Activated naive CD8-positive, alpha-beta T cell treated with anti-CD3 and anti-CD28 coated beads, Interleukin-2, amount 10 ng/mL, durations not matched to agents 7 days and 5 days (primary cell): ENCODE measurements at regions not wholly inside any gene's neighbourhood (a gene's known extent, or its start where the extent isn't known, plus 50 kb on each side); places are given as distances from the start of the nearest gene placed in this dataset.
"Not testable (repeated sequence)": the region's sequence is repeated elsewhere in the genome, so short reads cannot be mapped to it uniquely, and the experiment has no call there.

Experiments used
- ATAC-seq: fragments of 150-1000 bp; cut with Tn5 transposase; one replicate; pipeline ENCODE4 v1.10.0; 2021; ENCODE audit warnings: low read depth, moderate library complexity
- POLR2A ChIA-PET: fragments of 350-600 bp; sonication (Branson Sonifier 250); formaldehyde crosslinking; loops from one replicate; lab custom pipeline; 2021; ENCODE audit warnings: antibody characterized with exemption; lab: Charles Lee
- DNase-seq: peaks from one replicate; pipeline ENCODE4 v3.0.0; 2021
- H3K27ac Mint-ChIP-seq: one replicate; pipeline ENCODE4 v1.8.0; 2022; ENCODE audit warnings: mild to moderate bottlenecking, mixed read lengths
- H3K27me3 Mint-ChIP-seq: one replicate; pipeline ENCODE4 v1.8.0; 2022; ENCODE audit warnings: mild to moderate bottlenecking, moderate library complexity, mixed read lengths
- H3K36me3 Mint-ChIP-seq: one replicate; pipeline ENCODE4 v1.8.0; 2021; ENCODE audit warnings: mild to moderate bottlenecking, mixed read lengths
- H3K4me1 Mint-ChIP-seq: one replicate; pipeline ENCODE4 v1.8.0; 2021; ENCODE audit warnings: mixed read lengths
- H3K4me3 Mint-ChIP-seq: one replicate; pipeline ENCODE4 v1.8.0; 2022; ENCODE audit warnings: mild to moderate bottlenecking, moderate library complexity, mixed read lengths
- H3K9me3 Mint-ChIP-seq: one replicate; pipeline ENCODE4 v1.8.0; 2021; ENCODE audit warnings: mixed read lengths

DNA sequence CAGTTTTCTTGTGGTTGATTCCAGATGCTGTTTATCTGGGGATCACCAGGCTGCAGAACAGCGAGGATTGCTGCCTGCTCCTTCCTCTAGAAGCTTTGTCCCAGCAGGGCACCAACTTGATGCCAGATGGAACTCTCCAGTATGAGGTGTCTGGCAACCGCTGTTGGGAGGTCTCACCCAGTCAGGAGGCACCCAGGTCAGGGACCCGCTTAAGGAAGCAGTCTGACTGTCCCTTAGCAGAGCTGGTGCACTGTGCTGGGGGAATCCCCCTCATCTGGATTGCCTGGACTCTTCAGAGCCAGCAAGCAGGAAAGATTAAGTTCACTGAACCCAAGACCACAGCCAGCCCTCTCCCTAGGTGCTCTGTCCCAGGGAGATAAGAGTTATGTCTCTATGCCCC lies 1165.2 kb downstream of the FSCB start:
- DNase-seq = no peak
- Mint-ChIP-seq H3K4me3 (no peak overlapping the region), H3K27ac (no peak overlapping the region), H3K27me3 (no peaks in the 10 kb centered on the region), H3K4me1 (no peaks in the 10 kb centered on the region), H3K9me3 (peaks cover 5% of the 10 kb centered on the region), H3K36me3 (no peaks in the 10 kb centered on the region)
- ATAC-seq = no peak
- POLR2A ChIA-PET = no interaction called here

DNA sequence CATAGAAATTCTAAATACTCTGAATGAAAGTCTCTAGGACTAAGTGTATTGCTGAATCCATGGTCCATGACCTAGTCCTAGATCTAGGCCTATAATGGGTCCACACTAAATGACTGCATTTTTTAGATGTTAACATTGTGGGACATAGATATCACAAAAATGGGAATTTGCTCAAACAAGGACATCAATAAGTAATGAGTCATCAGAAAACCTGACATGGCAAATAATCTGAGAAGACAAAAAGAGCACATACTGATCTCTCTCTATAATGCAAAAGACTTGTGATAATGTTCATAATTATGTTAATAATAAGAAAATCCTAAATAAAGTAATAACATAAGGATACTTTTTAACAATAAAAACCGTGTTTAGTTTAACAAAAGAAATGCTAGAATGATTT lies 1168.4 kb downstream of the FSCB start:
- DNase-seq (no peak), ATAC-seq (no peak)
- Mint-ChIP-seq H3K27me3 (no peaks in the 10 kb centered on the region), H3K9me3 (peaks cover 8% of the 10 kb centered on the region), H3K36me3 (no peaks in the 10 kb centered on the region), H3K4me3 (no peak overlapping the region), H3K4me1 (no peaks in the 10 kb centered on the region), H3K27ac (no peak overlapping the region)
- POLR2A ChIA-PET = no interaction called here

GRCh38 chr14:43336351-43336750 lies 1170.7 kb downstream of the FSCB start:
- Mint-ChIP-seq H3K27me3 (no peaks in the 10 kb centered on the region), H3K36me3 (no peaks in the 10 kb centered on the region)
- POLR2A ChIA-PET = no interaction called here

GRCh38 chr14:43326501-43327407 lies 1180.3 kb downstream of the FSCB start:
- POLR2A ChIA-PET, H3K4me1 Mint-ChIP-seq, DNase-seq, H3K4me3 Mint-ChIP-seq, H3K36me3 Mint-ChIP-seq, H3K27ac Mint-ChIP-seq, ATAC-seq, H3K9me3 Mint-ChIP-seq, H3K27me3 Mint-ChIP-seq: not testable (repeated sequence)

More at GRCh38 chr14:43336351-43336750, 1170.7 kb downstream of the FSCB start:
- DNase-seq = no peak
- ATAC-seq = no peak
- Mint-ChIP-seq H3K4me3 (no peak overlapping the region), H3K27ac (no peak overlapping the region), H3K4me1 (no peaks in the 10 kb centered on the region), H3K9me3 (peaks cover 6% of the 10 kb centered on the region)

- POLR2A ChIA-PET = no interaction called here
- no peak overlapping the region for H3K4me3 Mint-ChIP-seq
- H3K4me1 Mint-ChIP-seq = no peaks in the 10 kb centered on the region
- H3K27ac Mint-ChIP-seq = no peak overlapping the region
- ATAC-seq (no peak), DNase-seq (no peak)
- H3K9me3 Mint-ChIP-seq = peaks cover 2% of the 10 kb centered on the region
- H3K36me3 Mint-ChIP-seq = no peaks in the 10 kb centered on the region
- no peaks in the 10 kb centered on the region for H3K27me3 Mint-ChIP-seq
Measured at GRCh38 chr14:43316427-43316826, 1190.7 kb downstream of the FSCB start.

- ATAC-seq (no peak), DNase-seq (no peak)
- H3K9me3 Mint-ChIP-seq = peaks cover 2% of the 10 kb centered on the region
- no peaks in the 10 kb centered on the region for H3K4me1 Mint-ChIP-seq
- H3K27ac Mint-ChIP-seq = no peak overlapping the region
- no peaks in the 10 kb centered on the region for H3K27me3 Mint-ChIP-seq
- no peak overlapping the region for H3K4me3 Mint-ChIP-seq
- POLR2A ChIA-PET = no interaction called here
- H3K36me3 Mint-ChIP-seq = no peaks in the 10 kb centered on the region
Measured at GRCh38 chr14:43313719-43314118, 1193.4 kb downstream of the FSCB start.

GRCh38 chr14:43308421-43309110 lies 1198.5 kb downstream of the FSCB start:
- H3K4me3 Mint-ChIP-seq = no peak overlapping the region
- H3K27ac Mint-ChIP-seq = no peak overlapping the region
- no peaks in the 10 kb centered on the region for H3K36me3 Mint-ChIP-seq
- H3K4me1 Mint-ChIP-seq = no peaks in the 10 kb centered on the region
- DNase-seq = no peak
- ATAC-seq = no peak
- POLR2A ChIA-PET = no interaction called here
- no peaks in the 10 kb centered on the region for H3K27me3 Mint-ChIP-seq
- H3K9me3 Mint-ChIP-seq = peaks cover 2% of the 10 kb centered on the region

DNA sequence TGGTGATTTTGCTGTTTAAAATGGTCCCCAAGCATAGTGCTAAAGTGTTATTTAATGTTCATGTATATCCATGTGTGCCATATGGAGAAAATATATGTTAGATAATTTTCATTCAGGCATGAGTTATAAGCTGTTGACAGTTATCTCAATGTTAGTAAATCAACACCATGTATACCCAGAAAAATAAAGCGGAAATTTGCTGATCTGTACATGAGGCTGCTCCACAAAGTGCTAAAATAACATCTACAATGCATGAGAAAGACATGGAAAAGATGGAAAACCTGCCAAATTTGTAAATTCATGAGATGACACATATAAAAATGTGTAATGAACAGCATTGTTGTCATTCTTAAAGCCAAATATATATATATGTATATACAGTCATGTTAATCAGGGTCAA lies 1199.2 kb downstream of the FSCB start:
- POLR2A ChIA-PET = no interaction called here
- no peaks in the 10 kb centered on the region for H3K36me3 Mint-ChIP-seq
- ATAC-seq (no peak), DNase-seq (no peak)
- H3K4me3 Mint-ChIP-seq = no peak overlapping the region
- H3K4me1 Mint-ChIP-seq = no peaks in the 10 kb centered on the region
- no peaks in the 10 kb centered on the region for H3K27me3 Mint-ChIP-seq
- H3K9me3 Mint-ChIP-seq = peaks cover under 1% of the 10 kb centered on the region
- H3K27ac Mint-ChIP-seq = no peak overlapping the region

GRCh38 chr14:43306053-43306452 lies 1201.0 kb downstream of the FSCB start:
- DNase-seq = no peak
- no peaks in the 10 kb centered on the region for H3K4me1 Mint-ChIP-seq
- H3K9me3 Mint-ChIP-seq = no peaks in the 10 kb centered on the region
- no peak overlapping the region for H3K27ac Mint-ChIP-seq
- POLR2A ChIA-PET = no interaction called here
- H3K27me3 Mint-ChIP-seq = no peaks in the 10 kb centered on the region
- ATAC-seq = no peak
- no peak overlapping the region for H3K4me3 Mint-ChIP-seq
- H3K36me3 Mint-ChIP-seq = no peaks in the 10 kb centered on the region

DNA sequence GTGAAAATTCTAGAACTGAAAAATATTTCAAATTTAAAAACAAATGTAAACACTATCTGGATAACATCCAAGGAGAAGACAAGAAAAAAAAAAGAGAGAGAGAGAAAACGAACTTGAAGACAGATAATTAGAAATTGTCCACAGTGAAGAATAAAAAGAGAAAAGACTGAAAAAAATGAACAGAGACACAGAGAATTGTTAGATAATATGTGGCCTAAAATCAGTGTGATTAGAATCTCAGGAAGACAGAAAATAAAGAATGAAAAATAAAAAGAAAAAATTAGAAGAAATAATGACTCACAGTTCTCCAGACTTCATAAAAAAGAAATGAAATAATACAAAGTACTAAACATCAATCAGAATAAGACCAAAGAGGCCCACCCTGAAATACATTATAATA lies 1209.3 kb downstream of the FSCB start:
- no peaks in the 10 kb centered on the region for H3K36me3 Mint-ChIP-seq
- no peak overlapping the region for H3K4me3 Mint-ChIP-seq
- no peaks in the 10 kb centered on the region for H3K27me3 Mint-ChIP-seq
- POLR2A ChIA-PET = no interaction called here
- no peaks in the 10 kb centered on the region for H3K4me1 Mint-ChIP-seq
- no peak for ATAC-seq
- H3K9me3 Mint-ChIP-seq = peaks cover 4% of the 10 kb centered on the region
- DNase-seq = no peak
- H3K27ac Mint-ChIP-seq = no peak overlapping the region

DNA sequence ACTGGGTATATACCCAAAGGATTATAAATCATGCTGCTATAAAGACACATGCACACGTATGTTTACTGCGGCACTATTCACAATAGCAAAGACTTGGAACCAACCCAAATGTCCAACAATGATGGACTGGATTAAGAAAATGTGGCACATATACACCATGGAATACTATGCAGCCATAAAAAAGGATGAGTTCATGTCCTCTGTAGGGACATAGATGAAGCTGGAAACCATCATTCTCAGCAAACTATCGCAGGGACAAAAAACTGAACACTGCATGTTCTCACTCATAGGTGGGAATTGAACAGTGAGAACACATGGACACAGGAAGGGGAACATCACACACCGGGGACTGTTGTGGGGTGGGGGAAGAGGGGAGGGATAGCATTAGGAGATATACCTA lies 1211.0 kb downstream of the FSCB start:
- H3K27me3 Mint-ChIP-seq, ATAC-seq, H3K9me3 Mint-ChIP-seq, H3K27ac Mint-ChIP-seq, POLR2A ChIA-PET, H3K4me1 Mint-ChIP-seq, H3K4me3 Mint-ChIP-seq, DNase-seq, H3K36me3 Mint-ChIP-seq: not testable (repeated sequence)

GRCh38 chr14:43285575-43285974 lies 1221.5 kb downstream of the FSCB start:
- H3K4me1 Mint-ChIP-seq = no peaks in the 10 kb centered on the region
- H3K27ac Mint-ChIP-seq = no peak overlapping the region
- no peaks in the 10 kb centered on the region for H3K27me3 Mint-ChIP-seq
- H3K4me3 Mint-ChIP-seq = no peak overlapping the region
- ATAC-seq (no peak), DNase-seq (no peak)
- POLR2A ChIA-PET = no interaction called here
- H3K9me3 Mint-ChIP-seq = peaks cover under 1% of the 10 kb centered on the region
- H3K36me3 Mint-ChIP-seq = no peaks in the 10 kb centered on the region

- POLR2A ChIA-PET = no interaction called here
- Mint-ChIP-seq H3K36me3 (no peaks in the 10 kb centered on the region), H3K27me3 (no peaks in the 10 kb centered on the region), H3K4me3 (no peak overlapping the region), H3K9me3 (peaks cover 7% of the 10 kb centered on the region), H3K27ac (no peak overlapping the region), H3K4me1 (no peaks in the 10 kb centered on the region)
- DNase-seq (no peak), ATAC-seq (no peak)
Measured at GRCh38 chr14:43260056-43260455, 1247.0 kb downstream of the FSCB start.

GRCh38 chr14:43258396-43258795 lies 1248.7 kb downstream of the FSCB start:
- H3K4me3 Mint-ChIP-seq = no peak overlapping the region
- POLR2A ChIA-PET = no interaction called here
- DNase-seq (no peak), ATAC-seq (no peak)
- H3K27ac Mint-ChIP-seq = no peak overlapping the region
- peaks cover 6% of the 10 kb centered on the region for H3K9me3 Mint-ChIP-seq
- H3K4me1 Mint-ChIP-seq = no peaks in the 10 kb centered on the region
- no peaks in the 10 kb centered on the region for H3K27me3 Mint-ChIP-seq
- H3K36me3 Mint-ChIP-seq = no peaks in the 10 kb centered on the region
